ENCODE measurements at regions not wholly inside any gene's neighbourhood (a gene's known extent, or its start where the extent isn't known, plus 50 kb on each side); places are given as distances from the start of the nearest gene placed in this dataset.
"Not testable (repeated sequence)": the region's sequence is repeated elsewhere in the genome, so short reads cannot be mapped to it uniquely, and the experiment has no call there.

- Histone ChIP-seq H3K4me3 (ENCODE audit: low read length) (no peak overlapping the region), H3K27ac (ENCODE audit: low read length) (no peak overlapping the region), H3K9me3 (ENCODE audit: control insufficient read depth, low read depth, low read length) (no peaks in the 10 kb centered on the region), H3K4me1 (ENCODE audit: control insufficient read depth, insufficient read depth, low read length) (no peaks in the 10 kb centered on the region), H3K36me3 (ENCODE audit: control insufficient read depth, insufficient read depth, low read length) (no peaks in the 10 kb centered on the region), H3K27me3 (ENCODE audit: control insufficient read depth, insufficient read depth, low read length) (peaks cover 7% of the 10 kb centered on the region)
- no CpG with 5 or more reads among the region's 4 CpGs for WGBS (ENCODE audit: insufficient coverage, low lambda C conversion rate)
- no peak for DNase-seq
These were observed 62.6 kb upstream of the PHF21A start for GRCh38 chr11:46183819-46184218.

GRCh38 chr11:46181843-46182424 lies 60.7 kb upstream of the PHF21A start:
- Histone ChIP-seq H3K36me3 (ENCODE audit: control insufficient read depth, insufficient read depth, low read length) (no peaks in the 10 kb centered on the region), H3K4me1 (ENCODE audit: control insufficient read depth, insufficient read depth, low read length) (no peaks in the 10 kb centered on the region), H3K27ac (ENCODE audit: low read length) (no peak overlapping the region), H3K4me3 (ENCODE audit: low read length) (no peak overlapping the region), H3K27me3 (ENCODE audit: control insufficient read depth, insufficient read depth, low read length) (peaks cover 7% of the 10 kb centered on the region), H3K9me3 (ENCODE audit: control insufficient read depth, low read depth, low read length) (no peaks in the 10 kb centered on the region)
- no peak for DNase-seq
- WGBS (ENCODE audit: insufficient coverage, low lambda C conversion rate): 60% methylated on average over 2 of the region's 5 CpGs

DNA sequence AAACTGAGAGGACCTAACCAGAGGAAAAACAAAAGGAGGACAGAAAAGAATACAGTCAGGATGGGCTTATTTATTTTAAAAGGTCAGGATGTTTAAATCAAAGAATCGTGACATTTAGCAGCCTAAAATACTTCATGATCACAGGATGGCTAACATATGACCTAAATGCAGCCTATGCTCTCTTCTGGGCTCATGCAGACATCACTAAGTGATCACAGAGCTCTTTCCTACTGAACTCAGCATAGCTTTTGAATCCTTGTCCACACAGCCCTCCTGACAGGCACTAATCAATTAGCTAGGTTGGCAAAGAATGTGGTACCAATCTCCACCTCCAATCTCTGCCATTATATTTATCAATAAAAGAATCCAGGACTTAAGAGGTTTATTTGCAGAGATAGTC lies 60.1 kb upstream of the PHF21A start:
- WGBS (ENCODE audit: insufficient coverage, low lambda C conversion rate): no CpG with 5 or more reads among the region's 1 CpG
- H3K4me3 ChIP-seq (ENCODE audit: low read length): no peak overlapping the region
- no peaks in the 10 kb centered on the region for H3K9me3 ChIP-seq (ENCODE audit: control insufficient read depth, low read depth, low read length)
- no peak for DNase-seq
- no peak overlapping the region for H3K27ac ChIP-seq (ENCODE audit: low read length)
- H3K4me1 ChIP-seq (ENCODE audit: control insufficient read depth, insufficient read depth, low read length): no peaks in the 10 kb centered on the region
- no peaks in the 10 kb centered on the region for H3K36me3 ChIP-seq (ENCODE audit: control insufficient read depth, insufficient read depth, low read length)
- peaks cover 7% of the 10 kb centered on the region for H3K27me3 ChIP-seq (ENCODE audit: control insufficient read depth, insufficient read depth, low read length)

DNA sequence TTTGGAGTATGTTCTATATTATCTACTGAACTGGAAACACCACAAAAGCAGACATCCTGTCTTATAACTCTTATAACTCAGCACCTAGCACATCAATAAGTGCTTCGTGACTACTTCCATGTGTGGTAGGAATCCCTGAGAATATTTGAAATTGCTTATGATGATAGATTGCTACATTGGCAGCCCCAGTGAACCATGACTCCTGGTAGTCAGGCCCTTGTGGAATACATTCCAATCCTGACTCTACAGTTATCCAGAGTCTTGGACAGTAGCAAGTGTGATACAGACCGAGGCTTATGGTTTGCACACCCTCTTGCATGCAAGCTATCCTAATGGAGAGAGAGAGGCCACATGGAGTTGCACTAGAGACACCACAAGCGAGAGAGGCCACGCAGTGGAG lies 59.5 kb upstream of the PHF21A start:
- Histone ChIP-seq H3K9me3 (ENCODE audit: control insufficient read depth, low read depth, low read length) (no peaks in the 10 kb centered on the region), H3K4me1 (ENCODE audit: control insufficient read depth, insufficient read depth, low read length) (no peaks in the 10 kb centered on the region), H3K36me3 (ENCODE audit: control insufficient read depth, insufficient read depth, low read length) (no peaks in the 10 kb centered on the region), H3K27me3 (ENCODE audit: control insufficient read depth, insufficient read depth, low read length) (peaks cover 7% of the 10 kb centered on the region), H3K27ac (ENCODE audit: low read length) (no peak overlapping the region), H3K4me3 (ENCODE audit: low read length) (no peak overlapping the region)
- DNase-seq: no peak
- no CpG with 5 or more reads among the region's 4 CpGs for WGBS (ENCODE audit: insufficient coverage, low lambda C conversion rate)

DNA sequence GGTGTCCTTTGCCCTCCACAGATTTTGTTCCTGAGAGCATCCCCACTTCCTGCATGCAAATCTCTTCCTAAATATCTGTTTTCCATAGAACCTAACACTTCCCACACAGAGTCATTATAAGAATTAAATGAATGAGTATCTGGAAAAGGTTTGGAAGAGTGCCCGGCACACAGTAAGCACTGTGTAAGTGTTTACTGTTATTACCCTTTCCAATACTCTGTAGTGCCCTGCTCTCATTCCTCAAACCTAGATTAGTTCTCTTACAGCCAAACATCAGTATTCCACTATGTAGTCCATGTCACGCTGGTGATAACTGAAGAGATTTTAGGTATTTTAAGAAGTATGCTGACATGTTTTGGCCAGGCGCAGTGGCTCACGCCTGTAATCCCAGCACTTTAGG lies 57.3 kb upstream of the PHF21A start:
- H3K9me3 ChIP-seq (ENCODE audit: control insufficient read depth, low read depth, low read length): no peaks in the 10 kb centered on the region
- no peaks in the 10 kb centered on the region for H3K4me1 ChIP-seq (ENCODE audit: control insufficient read depth, insufficient read depth, low read length)
- H3K27me3 ChIP-seq (ENCODE audit: control insufficient read depth, insufficient read depth, low read length): peaks cover 5% of the 10 kb centered on the region
- H3K27ac ChIP-seq (ENCODE audit: low read length): no peak overlapping the region
- DNase-seq: no peak
- H3K4me3 ChIP-seq (ENCODE audit: low read length): no peak overlapping the region
- no CpG with 5 or more reads among the region's 4 CpGs for WGBS (ENCODE audit: insufficient coverage, low lambda C conversion rate)
- no peaks in the 10 kb centered on the region for H3K36me3 ChIP-seq (ENCODE audit: control insufficient read depth, insufficient read depth, low read length)

GRCh38 chr11:46176421-46176820 lies 55.2 kb upstream of the PHF21A start:
- WGBS (ENCODE audit: insufficient coverage, low lambda C conversion rate): no CpG with 5 or more reads among the region's 4 CpGs
- H3K4me1 ChIP-seq (ENCODE audit: control insufficient read depth, insufficient read depth, low read length): no peaks in the 10 kb centered on the region
- no peak overlapping the region for H3K4me3 ChIP-seq (ENCODE audit: low read length)
- DNase-seq: no peak
- H3K27me3 ChIP-seq (ENCODE audit: control insufficient read depth, insufficient read depth, low read length): peaks cover 2% of the 10 kb centered on the region
- H3K9me3 ChIP-seq (ENCODE audit: control insufficient read depth, low read depth, low read length): no peaks in the 10 kb centered on the region
- no peaks in the 10 kb centered on the region for H3K36me3 ChIP-seq (ENCODE audit: control insufficient read depth, insufficient read depth, low read length)
- H3K27ac ChIP-seq (ENCODE audit: low read length): no peak overlapping the region

- no peaks in the 10 kb centered on the region for H3K9me3 ChIP-seq (ENCODE audit: control insufficient read depth, low read depth, low read length)
- no peak overlapping the region for H3K27ac ChIP-seq (ENCODE audit: low read length)
- no peak overlapping the region for H3K4me3 ChIP-seq (ENCODE audit: low read length)
- no peak for DNase-seq
- H3K27me3 ChIP-seq (ENCODE audit: control insufficient read depth, insufficient read depth, low read length): no peaks in the 10 kb centered on the region
- no peaks in the 10 kb centered on the region for H3K36me3 ChIP-seq (ENCODE audit: control insufficient read depth, insufficient read depth, low read length)
- WGBS (ENCODE audit: insufficient coverage, low lambda C conversion rate): no CpG with 5 or more reads among the region's 7 CpGs
- H3K4me1 ChIP-seq (ENCODE audit: control insufficient read depth, insufficient read depth, low read length): no peaks in the 10 kb centered on the region
These were observed 54.2 kb upstream of the PHF21A start for GRCh38 chr11:46175401-46176002.

DNA sequence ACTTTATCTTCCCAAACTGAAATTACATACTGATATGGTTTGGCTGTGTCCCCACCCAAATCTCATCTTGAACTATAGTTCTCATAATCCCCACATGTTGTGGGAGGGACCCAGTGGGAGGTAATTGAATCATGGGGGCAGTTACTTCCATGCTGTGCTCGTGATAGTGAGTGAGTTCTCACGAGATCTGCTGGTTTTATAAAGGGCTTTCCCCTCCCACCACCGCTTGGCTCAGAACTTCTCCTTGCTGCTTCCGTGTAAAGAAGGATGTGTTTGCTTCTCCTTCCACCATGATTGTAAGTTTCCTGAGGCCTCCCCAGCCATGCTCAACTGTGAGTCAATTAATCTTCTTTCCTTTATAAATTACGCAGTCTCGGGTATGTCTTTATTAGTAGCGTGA lies 50.4 kb upstream of the PHF21A start:
- DNase-seq; H3K9me3 ChIP-seq (ENCODE audit: control insufficient read depth, low read depth, low read length); H3K27me3 ChIP-seq (ENCODE audit: control insufficient read depth, insufficient read depth, low read length); H3K27ac ChIP-seq (ENCODE audit: low read length); H3K4me3 ChIP-seq (ENCODE audit: low read length); H3K4me1 ChIP-seq (ENCODE audit: control insufficient read depth, insufficient read depth, low read length); H3K36me3 ChIP-seq (ENCODE audit: control insufficient read depth, insufficient read depth, low read length): not testable (repeated sequence)
- WGBS (ENCODE audit: insufficient coverage, low lambda C conversion rate): 75% methylated on average over 4 of the region's 7 CpGs

Measured in large intestine (tissue), 3 donors.